Endothelial cell of umbilical vein (primary cell): ENCODE measurements at regions not wholly inside any gene's neighbourhood (a gene's known extent, or its start where the extent isn't known, plus 50 kb on each side); places are given as distances from the start of the nearest gene placed in this dataset.

Experiments
- BruUV-seq: library from RNA; stranded (reverse); fragments of 400-500 nt; replicated peaks from 2 replicates; lab custom pipeline; 2021; lab: Mats Ljungman, UMichigan
- CTCF ChIA-PET: fragments of 300-600, 350-600 bp; sonication (Branson Sonifier 250); formaldehyde crosslinking; loops from one replicate; lab custom pipeline; 2021; ENCODE audit warnings: antibody characterized with exemption, inconsistent platforms; lab: Charles Lee
- POLR2A ChIA-PET: fragments of 300-600, 350-600 bp; sonication (Branson Sonifier 250); formaldehyde crosslinking; loops from one replicate; lab custom pipeline; 2021; ENCODE audit warnings: antibody characterized with exemption, inconsistent platforms; lab: Charles Lee
- DNase-seq: peaks from one replicate; pipeline ENCODE4 v3.0.0-alpha.2; 2011; ENCODE audit warnings: low read depth, low spot score
- FAIRE-seq: peaks from 2 replicates; lab custom pipeline; 2011; peaks lifted over from hg19 to GRCh38; lab: Jason Lieb, UNC
- H2AFZ ChIP-seq: 2 replicates; pipeline ENCODE4 v1.6.0; 2012; ENCODE audit warnings: low read depth, low read length, control low read depth, inconsistent platforms
- H3K27ac ChIP-seq: 2 replicates; pipeline ENCODE4 v1.5.1; 2011; ENCODE audit warnings: low read depth, mild to moderate bottlenecking, control low read depth, low read length, moderate library complexity; ENCODE audit not compliant: insufficient read depth
- H3K27me3 ChIP-seq, 2 experiments: 2 replicates each; pipeline versions ENCODE4 v1.6.0 to v1.6.1; 2011; ENCODE audit warnings: low read length in 2 of 2, mixed read lengths in 1 of 2; ENCODE audit not compliant: control insufficient read depth in 2 of 2, insufficient read depth in 2 of 2
- H3K36me3 ChIP-seq, 2 experiments: 2 replicates in 1 of 2; 3 replicates in 1 of 2; pipeline ENCODE4 v1.5.1; 2011; ENCODE audit warnings: low read length in 2 of 2, mild to moderate bottlenecking in 1 of 2, moderate library complexity in 1 of 2; ENCODE audit not compliant: control insufficient read depth in 2 of 2, insufficient read depth in 2 of 2; ENCODE audit errors: extremely low read depth in 1 of 2
- H3K4me1 ChIP-seq: 3 replicates; pipeline ENCODE4 v1.5.1; 2011; ENCODE audit warnings: mild to moderate bottlenecking, low read length; ENCODE audit not compliant: control insufficient read depth, insufficient read depth; ENCODE audit errors: extremely low read depth
- H3K4me2 ChIP-seq: 2 replicates; pipeline ENCODE4 v1.6.1; 2011; ENCODE audit warnings: low read length, control low read depth, mixed read lengths; ENCODE audit not compliant: insufficient read depth
- H3K4me3 ChIP-seq, 3 experiments: fragments of 200-600 bp in 1 of 3; sonication (generic), shearing (Covaris generic) in 1 of 3; replicated peaks in 1 of 3; 2 replicates each; pipeline ENCODE4 v1.5.1; 2011 to 2016; ENCODE audit warnings: control low read depth in 3 of 3, low read length in 3 of 3, mild to moderate bottlenecking in 2 of 3, inconsistent platforms in 1 of 3, low read depth in 1 of 3, moderate library complexity in 1 of 3; ENCODE audit not compliant: insufficient read depth in 1 of 3
- H3K79me2 ChIP-seq: 2 replicates; pipeline ENCODE4 v1.6.0; 2012; ENCODE audit warnings: low read length, inconsistent platforms; ENCODE audit not compliant: control insufficient read depth, insufficient read depth
- H3K9ac ChIP-seq: replicated peaks from 2 replicates; pipeline ENCODE3; 2011; ENCODE audit warnings: low read length, control low read depth; ENCODE audit not compliant: insufficient read depth; ENCODE audit errors: extremely low read depth
- H3K9me1 ChIP-seq: replicated peaks from 3 replicates; pipeline ENCODE4 v1.6.0; 2011; ENCODE audit warnings: mild to moderate bottlenecking, low read length; ENCODE audit not compliant: control insufficient read depth, insufficient read depth; ENCODE audit errors: extremely low read depth
- H3K9me3 ChIP-seq: replicated peaks from 2 replicates; pipeline ENCODE4 v1.5.1; 2012; ENCODE audit warnings: low read length, inconsistent platforms; ENCODE audit not compliant: control insufficient read depth, insufficient read depth
- H4K20me1 ChIP-seq: replicated peaks from 2 replicates; pipeline ENCODE3; 2011; ENCODE audit warnings: mild to moderate bottlenecking, low read length; ENCODE audit not compliant: control insufficient read depth, insufficient read depth; ENCODE audit errors: extremely low read depth
- CTCF ChIP-seq, 2 donors: IDR thresholded peaks; 1 replicate in 1 of 2; 2 replicates in 1 of 2; pipeline ENCODE4 v1.5.1; 2011; ENCODE audit warnings: low read length in 2 of 2, mild to moderate bottlenecking in 2 of 2, moderate library complexity in 2 of 2, control low read depth in 1 of 2, inconsistent platforms in 1 of 2, low read depth in 1 of 2; ENCODE audit not compliant: insufficient read depth in 1 of 2; ENCODE audit errors: extremely low read depth in 1 of 2
- EZH2 ChIP-seq: IDR thresholded peaks from 2 replicates; pipeline ENCODE4 v1.6.1; 2012; ENCODE audit warnings: borderline replicate concordance, low read depth, mild to moderate bottlenecking, moderate library complexity, low read length, inconsistent platforms; ENCODE audit not compliant: severe bottlenecking
- FOS ChIP-seq: IDR thresholded peaks from 2 replicates; pipeline ENCODE4 v1.6.1; 2011; ENCODE audit warnings: mild to moderate bottlenecking, low read length, moderate library complexity, borderline replicate concordance; ENCODE audit not compliant: insufficient read depth
- GATA2 ChIP-seq: IDR thresholded peaks from 2 replicates; pipeline ENCODE4 v1.7.0; 2011; ENCODE audit warnings: low read depth, mild to moderate bottlenecking, moderate library complexity, mixed read lengths, low read length; ENCODE audit not compliant: insufficient read length, insufficient read depth
- JUN ChIP-seq: IDR thresholded peaks from 2 replicates; pipeline ENCODE4 v1.6.1; 2011; ENCODE audit warnings: borderline replicate concordance, low read depth; ENCODE audit not compliant: insufficient read length, insufficient read depth
- MAX ChIP-seq: IDR thresholded peaks from 2 replicates; pipeline ENCODE4 v1.6.1; 2011; ENCODE audit not compliant: insufficient read depth, insufficient read length
- MYC ChIP-seq: IDR thresholded peaks from one replicate; pipeline ENCODE4 v1.6.1; 2011; ENCODE audit warnings: mild to moderate bottlenecking, low read depth, low read length
- POLR2A ChIP-seq: IDR thresholded peaks from 2 replicates; pipeline ENCODE4 v1.6.1; 2012; ENCODE audit warnings: low read depth, mild to moderate bottlenecking, control low read depth, low read length
- dilution Hi-C: fragments of 300-500 bp; cut with MboI; formaldehyde crosslinking; loops from one replicate; pipeline ENCODE4 v1.15.0; 2019; ENCODE audit warnings: low sequenced_read_pairs; ENCODE audit not compliant: extremely low pct_ligation_motif_present
- intact Hi-C: fragments of 100-400 bp; cut with micrococcal nuclease; formaldehyde crosslinking; loops from one replicate; pipeline ENCODE4 v1.10.0; 2022

GRCh38 chr10:30786131-30786530 is 156.6 kb upstream of the LYZL2 start:
- POLR2A ChIA-PET, result no interaction called here
- no peak overlapping the region for H3K9ac ChIP-seq
- dilution Hi-C loops, result no loop called here
- H3K27me3 ChIP-seq, result no peaks in the 10 kb centered on the region
- intact Hi-C loops, result no loop called here
- H3K4me1 ChIP-seq, result peaks cover 46% of the 10 kb centered on the region
- no peak overlapping the region for H2AFZ ChIP-seq
- H3K36me3 ChIP-seq, result no peaks in the 10 kb centered on the region
- DNase-seq (no peak), FAIRE-seq (peak; percentile 24)
- no TSS peak for BruUV-seq
- H3K4me3 ChIP-seq, result no peak overlapping the region
- H3K9me3 ChIP-seq, result no peaks in the 10 kb centered on the region
- CTCF ChIA-PET, result interaction anchor here (0.9 to 5.6 kb wide), 5 partner anchors 23 to 246 kb away, joined by 3 to 44 read pairs (median 9); partner anchors contain the start of gene ZNF438
- no peaks in the 10 kb centered on the region for H3K79me2 ChIP-seq
- no peaks in the 10 kb centered on the region for H4K20me1 ChIP-seq
- H3K9me1 ChIP-seq, result no peaks in the 10 kb centered on the region
- TF ChIP-seq MAX, result no peak
- no peak for TF ChIP-seq GATA2
- no peak for TF ChIP-seq MYC
- no peak for TF ChIP-seq JUN
- no peak for TF ChIP-seq FOS
- no peak for TF ChIP-seq EZH2
- TF ChIP-seq CTCF (IDR thresholded peaks at IDR 0.05; ENCODE audit: extremely low read depth in 1 of 2, insufficient read depth in 1 of 2, low read depth in 1 of 2, low read length in 2 of 2), result no peak
- no peak for TF ChIP-seq POLR2A
- no peak overlapping the region for H3K27ac ChIP-seq
- no peak overlapping the region for H3K4me2 ChIP-seq
